Adrenal gland (tissue), 9 donors: ENCODE measurements at regions not wholly inside any gene's neighbourhood (a gene's known extent, or its start where the extent isn't known, plus 50 kb on each side); places are given as distances from the start of the nearest gene placed in this dataset.
A peak's percentile ranks its signal among the peaks of the same experiment; 100 is the strongest.

Source experiments
- DNase-seq, 7 donors: peaks; one replicate each; pipeline ENCODE4 v3.0.0-alpha.2; 2019 to 2020
- H3K27ac ChIP-seq, 5 donors: fragments of 200-600 bp; sonication (generic) in 4 of 5; 1 replicate in 3 of 5; 2 replicates in 2 of 5; pipeline versions ENCODE4 v1.5.1 to v1.8.0; 2016 to 2020; ENCODE audit warnings: mild to moderate bottlenecking in 1 of 5
- H3K27me3 ChIP-seq: fragments of 200-600 bp; 2 replicates; pipeline ENCODE4 v1.8.0; 2021
- H3K36me3 ChIP-seq, 2 donors: fragments of 200-600 bp; replicated peaks in 1 of 2; 1 replicate in 1 of 2; 2 replicates in 1 of 2; pipeline versions ENCODE4 v1.5.1 to v1.8.0; 2018 to 2022
- H3K4me1 ChIP-seq, 2 donors: fragments of 200-600 bp; replicated peaks in 1 of 2; 1 replicate in 1 of 2; 2 replicates in 1 of 2; pipeline versions ENCODE4 v1.5.1 to v1.8.0; 2018 to 2021
- H3K4me3 ChIP-seq, 4 donors: fragments of 200-600 bp; sonication (generic) in 3 of 4; one replicate each; pipeline ENCODE4 v1.5.1; 2016 to 2018
- H3K9me3 ChIP-seq, 3 donors: fragments of 200-600 bp; sonication (generic) in 1 of 3; replicated peaks in 1 of 3; 1 replicate in 2 of 3; 2 replicates in 1 of 3; pipeline versions ENCODE4 v1.5.1 to v1.8.0; 2016 to 2021
- CTCF ChIP-seq, 6 experiments: fragments of 450-650 bp in 4 of 6; fragments of 200-600 bp in 2 of 6; sonication (generic) in 1 of 6; IDR thresholded peaks; 1 replicate in 5 of 6; 2 replicates in 1 of 6; pipeline versions ENCODE4 v1.5.1 to v1.8.0; 2016 to 2021; ENCODE audit warnings: antibody characterized with exemption in 6 of 6, mild to moderate bottlenecking in 2 of 6, moderate library complexity in 1 of 6
- POLR2A ChIP-seq, 2 donors: fragments of 450-650 bp; IDR thresholded peaks; one replicate each; pipeline ENCODE4 v1.6.1; 2017; ENCODE audit warnings: antibody characterized with exemption in 2 of 2, mild to moderate bottlenecking in 2 of 2, moderate library complexity in 1 of 2
- WGBS, 4 donors: extraction: QIAGEN DNeasy Blood & Tissue Kit in 2 of 4; methylation state at CpG; one replicate each; pipeline versions ENCODE4 v1.1.5 to v1.1.7; 2013 to 2017; 5-methylcytosine and 5-hydroxymethylcytosine counted together
- intact Hi-C, 2 donors: fragments of 100-400 bp; cut with DNase I; formaldehyde crosslinking; loops; one replicate each; pipeline versions ENCODE4 v1.14.1 to v1.15.0; 2022 to 2023
- donor health status: healthy with polysubstance abuse.
- donor health status: Bipolar disorder and iron deficiency.
- donor health status: DM: yes; HTN: yes; CAD: no.
- donor health status: DM: no; HTN: no; CAD: no.
- donor health status: DM: no; HTN: no; CAD: no.

GRCh38 chr6:159466926-159467325, 226.1 kb downstream of the SOD2 start:
- intact Hi-C loops, result loop anchor here in 1 of 2 donors (10.0 kb wide), 1 partner anchor 292 kb away; no protein-coding TSS in a partner anchor
- Histone ChIP-seq H3K27ac (no peak overlapping the region), H3K27me3 (no peaks in the 10 kb centered on the region), H3K4me3 (no peak overlapping the region), H3K9me3 (no peaks in the 10 kb centered on the region), H3K4me1 (no peaks in the 10 kb centered on the region), H3K36me3 (no peaks in the 10 kb centered on the region)
- WGBS, 4 donors, result 58 to 77% (median 69%) methylated on average over 2 of the region's 2 CpGs
- no peak for TF ChIP-seq POLR2A (IDR thresholded peaks at IDR 0.05)
- DNase-seq, result no peak

GRCh38 chr6:159464816-159465215, 228.2 kb downstream of the SOD2 start:
- no peak for DNase-seq
- no peak for TF ChIP-seq POLR2A (IDR thresholded peaks at IDR 0.05)
- no peak for TF ChIP-seq CTCF (IDR thresholded peaks at IDR 0.05)
- Histone ChIP-seq H3K4me1 (no peaks in the 10 kb centered on the region), H3K27me3 (no peaks in the 10 kb centered on the region), H3K4me3 (no peak overlapping the region), H3K9me3 (no peaks in the 10 kb centered on the region), H3K36me3 (no peaks in the 10 kb centered on the region), H3K27ac (no peak overlapping the region)
- WGBS, 4 donors, result 80 to 87% (median 80%) methylated on average over 9 of the region's 9 CpGs
- intact Hi-C loops, result loop anchor here in 1 of 2 donors (10.0 kb wide), 1 partner anchor 290 kb away; no protein-coding TSS in a partner anchor

- Histone ChIP-seq H3K4me3 (no peak overlapping the region), H3K27me3 (no peaks in the 10 kb centered on the region), H3K36me3 (no peaks in the 10 kb centered on the region), H3K27ac (no peak overlapping the region), H3K4me1 (no peaks in the 10 kb centered on the region), H3K9me3 (no peaks in the 10 kb centered on the region)
- 70 to 84% (median 80%) methylated on average over 21 to 22 of the region's 22 CpGs for WGBS, 4 donors
- intact Hi-C loops, result loop anchor here in 1 of 2 donors (10.0 kb wide), 1 partner anchor 288 kb away; no protein-coding TSS in a partner anchor
- DNase-seq, result no peak
- peak; percentile 6 to 34 (median 26) for TF ChIP-seq CTCF (IDR thresholded peaks at IDR 0.05)
- TF ChIP-seq POLR2A (IDR thresholded peaks at IDR 0.05), result no peak
Observed at GRCh38 chr6:159463119-159463829, 229.8 kb downstream of the SOD2 start.

GRCh38 chr6:159462431-159462830, 230.6 kb downstream of the SOD2 start:
- WGBS, 4 donors, result 68 to 81% (median 77%) methylated on average over 7 of the region's 7 CpGs
- Histone ChIP-seq H3K4me3 (no peak overlapping the region), H3K9me3 (no peaks in the 10 kb centered on the region), H3K4me1 (no peaks in the 10 kb centered on the region), H3K27ac (no peak overlapping the region), H3K36me3 (no peaks in the 10 kb centered on the region), H3K27me3 (no peaks in the 10 kb centered on the region)
- TF ChIP-seq POLR2A (IDR thresholded peaks at IDR 0.05), result no peak
- no peak for TF ChIP-seq CTCF (IDR thresholded peaks at IDR 0.05)
- DNase-seq, result no peak
- intact Hi-C loops, result loop anchor here in 1 of 2 donors (10.0 kb wide), 1 partner anchor 288 kb away; no protein-coding TSS in a partner anchor
